GM12891 (cell line): ENCODE measurements at regions not wholly inside any gene's neighbourhood (a gene's known extent, or its start where the extent isn't known, plus 50 kb on each side); places are given as distances from the start of the nearest gene placed in this dataset.

ENCODE experiments used
- DNase-seq: peaks from one replicate; pipeline ENCODE4 v3.0.0; 2011; ENCODE audit warnings: low spot score; ENCODE audit not compliant: insufficient read length
- FAIRE-seq: peaks from 2 replicates; lab custom pipeline; 2011; peaks lifted over from hg19 to GRCh38; lab: Jason Lieb, UNC
- PAX5 ChIP-seq: IDR thresholded peaks from 2 replicates; pipeline ENCODE4 v1.6.1; 2011; ENCODE audit warnings: low read length, moderate library complexity, mild to moderate bottlenecking; ENCODE audit not compliant: insufficient read depth, severe bottlenecking
- POLR2A ChIP-seq: IDR thresholded peaks from 2 replicates; pipeline ENCODE4 v1.6.1; 2011; ENCODE audit warnings: low read depth, low read length, control low read depth
- POLR2AphosphoS5 ChIP-seq: IDR thresholded peaks from 2 replicates; pipeline ENCODE4 v1.6.1; 2011; ENCODE audit warnings: low read depth, low read length, control low read depth
- POU2F2 ChIP-seq: IDR thresholded peaks from 2 replicates; pipeline ENCODE4 v1.6.1; 2011; ENCODE audit warnings: low read depth, mild to moderate bottlenecking, control low read depth, low read length, moderate library complexity
- SPI1 ChIP-seq: IDR thresholded peaks from 2 replicates; pipeline ENCODE4 v1.6.1; 2011; ENCODE audit warnings: low read depth, low read length, control low read depth
- TAF1 ChIP-seq: IDR thresholded peaks from 2 replicates; pipeline ENCODE4 v1.6.1; 2011; ENCODE audit warnings: low read depth, low read length, control low read depth

GRCh38 chrX:40290517-40290916, 192.8 kb upstream of the BCOR start:
- DNase-seq (no peak), FAIRE-seq (no peak)
- TF ChIP-seq PAX5 (no peak), SPI1 (no peak), POU2F2 (no peak), POLR2AphosphoS5 (no peak), POLR2A (no peak), TAF1 (no peak)

- FAIRE-seq (no peak), DNase-seq (no peak)
- no peak for TF ChIP-seq PAX5
Observed at GRCh38 chrX:40285876-40286275, 188.1 kb upstream of the BCOR start.

GRCh38 chrX:40284852-40285251, 187.1 kb upstream of the BCOR start:
- FAIRE-seq (no peak), DNase-seq (no peak)
- TF ChIP-seq POLR2A (no peak), TAF1 (no peak), POLR2AphosphoS5 (no peak), POU2F2 (no peak), PAX5 (no peak), SPI1 (no peak)

- DNase-seq: no peak
- no peak for FAIRE-seq
- TF ChIP-seq POLR2A (no peak), TAF1 (no peak)
Observed at GRCh38 chrX:40283981-40284380, 186.2 kb upstream of the BCOR start.

- TF ChIP-seq TAF1: no peak
- TF ChIP-seq POLR2A: no peak
- no peak for TF ChIP-seq SPI1
- TF ChIP-seq POLR2AphosphoS5: no peak
- TF ChIP-seq POU2F2: no peak
- TF ChIP-seq PAX5: no peak
- FAIRE-seq: no peak
- DNase-seq: no peak
Observed at GRCh38 chrX:40282946-40283660, 185.3 kb upstream of the BCOR start.

GRCh38 chrX:40282348-40282747, 184.6 kb upstream of the BCOR start:
- DNase-seq: no peak

GRCh38 chrX:40281336-40282005, 183.7 kb upstream of the BCOR start:
- FAIRE-seq (peak; percentile 31), DNase-seq (no peak)
- TF ChIP-seq PAX5 (no peak), POLR2AphosphoS5 (no peak), SPI1 (no peak), POU2F2 (no peak), TAF1 (no peak), POLR2A (no peak)

More at GRCh38 chrX:40282348-40282747, 184.6 kb upstream of the BCOR start:
- TF ChIP-seq POLR2A: no peak
- TF ChIP-seq TAF1: no peak
- TF ChIP-seq PAX5: no peak
- no peak for TF ChIP-seq SPI1
- TF ChIP-seq POU2F2: no peak
- no peak for TF ChIP-seq POLR2AphosphoS5
- FAIRE-seq: no peak

GRCh38 chrX:40279762-40280161, 182.0 kb upstream of the BCOR start:
- no peak for FAIRE-seq
- DNase-seq: no peak
- TF ChIP-seq PAX5 (no peak), SPI1 (no peak), POLR2AphosphoS5 (no peak)

- DNase-seq (no peak), FAIRE-seq (no peak)
- TF ChIP-seq PAX5 (no peak), SPI1 (no peak), POLR2AphosphoS5 (no peak), POU2F2 (no peak), TAF1 (no peak)
Observed at GRCh38 chrX:40279091-40279430, 181.3 kb upstream of the BCOR start.

- DNase-seq (no peak), FAIRE-seq (no peak)
- TF ChIP-seq PAX5: no peak
- TF ChIP-seq POU2F2: no peak
- TF ChIP-seq POLR2AphosphoS5: no peak
- TF ChIP-seq POLR2A: no peak
- no peak for TF ChIP-seq SPI1
- no peak for TF ChIP-seq TAF1
Observed at GRCh38 chrX:40278340-40279090, 180.8 kb upstream of the BCOR start.

- no peak for TF ChIP-seq POU2F2
- TF ChIP-seq POLR2A: no peak
- TF ChIP-seq PAX5: no peak
- no peak for TF ChIP-seq TAF1
- no peak for TF ChIP-seq SPI1
- no peak for TF ChIP-seq POLR2AphosphoS5
- no peak for DNase-seq
- no peak for FAIRE-seq
Observed at GRCh38 chrX:40277672-40278071, 179.9 kb upstream of the BCOR start.
